ENCODE measurements at regions not wholly inside any gene's neighbourhood (a gene's known extent, or its start where the extent isn't known, plus 50 kb on each side); places are given as distances from the start of the nearest gene placed in this dataset.
"Not testable (repeated sequence)": the region's sequence is repeated elsewhere in the genome, so short reads cannot be mapped to it uniquely, and the experiment has no call there.

DNA sequence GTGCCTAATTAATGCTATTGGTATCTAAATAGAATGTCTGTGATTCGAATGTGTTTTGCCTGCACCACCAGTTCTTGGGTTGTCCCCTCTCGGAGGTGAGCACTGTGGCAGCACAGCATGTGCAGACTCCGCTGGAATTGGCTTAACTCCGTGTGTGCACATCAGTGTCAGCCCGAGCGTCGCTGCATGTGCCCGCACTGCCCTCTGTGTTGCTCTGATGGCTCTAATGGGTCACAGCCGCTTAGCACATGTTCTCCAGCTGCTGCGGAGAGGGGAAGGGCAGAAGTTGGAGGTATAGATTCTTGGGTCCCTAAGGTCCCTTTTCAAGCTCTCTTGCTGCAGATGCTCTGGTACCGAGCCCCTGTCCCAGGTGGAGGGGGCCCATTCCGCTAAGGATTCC lies 75.1 kb downstream of the CDRT15L2 start:
- H2BK5ac ChIP-seq (ENCODE audit: insufficient read length, low read length); H3K27me3 ChIP-seq (ENCODE audit: insufficient read depth, low read length); H3K4ac ChIP-seq (ENCODE audit: low read depth, low read length); H3K9me3 ChIP-seq (ENCODE audit: control insufficient read depth, low read depth, low read length); H3K79me2 ChIP-seq (ENCODE audit: insufficient read depth, low read length); H4K8ac ChIP-seq (replicated peaks; ENCODE audit: insufficient read length, low read depth, low read length); H2BK12ac ChIP-seq (ENCODE audit: insufficient read length, low read depth, low read length); H3K18ac ChIP-seq (ENCODE audit: insufficient read length, low read depth, low read length); H3T11ph ChIP-seq (ENCODE audit: low read length); H3K9me3 Mint-ChIP-seq; H3K79me1 ChIP-seq (ENCODE audit: insufficient read depth, low read depth, low read length, poor library complexity, severe bottlenecking); H2AK5ac ChIP-seq (ENCODE audit: insufficient read length, low read length); H3K36me3 Mint-ChIP-seq (ENCODE audit: insufficient read depth in 1 of 3, low read depth in 3 of 3); DNase-seq; H3K27ac Mint-ChIP-seq; H3K23ac ChIP-seq (ENCODE audit: insufficient read length, low read depth, low read length); H3K23me2 ChIP-seq (ENCODE audit: insufficient read length, low read depth, low read length, poor library complexity, severe bottlenecking); H4K20me1 ChIP-seq (ENCODE audit: control insufficient read depth, insufficient read depth, insufficient read length); H3K14ac ChIP-seq (ENCODE audit: insufficient read depth, low read length); H3K56ac ChIP-seq (ENCODE audit: insufficient read length, low read depth, low read length); H4K5ac ChIP-seq (ENCODE audit: insufficient read length, low read depth, low read length); H3K4me1 ChIP-seq (ENCODE audit: insufficient read depth, low read length); H2AFZ ChIP-seq (ENCODE audit: low read length); H4K91ac ChIP-seq (ENCODE audit: insufficient read length, low read depth, low read length); H3K4me2 ChIP-seq (ENCODE audit: insufficient read depth, insufficient read length, low read length); H2BK120ac ChIP-seq (ENCODE audit: low read depth, low read length, poor library complexity, severe bottlenecking); H2BK20ac ChIP-seq (ENCODE audit: low read depth, low read length, poor library complexity, severe bottlenecking); H2BK15ac ChIP-seq (ENCODE audit: low read depth, low read length); H3K4me3 Mint-ChIP-seq; H3K27ac ChIP-seq (ENCODE audit: insufficient read length, low read depth, low read length); H3K27me3 Mint-ChIP-seq (ENCODE audit: low read depth); H3K9ac ChIP-seq (ENCODE audit: extremely low read depth, insufficient read length, low read length): not testable (repeated sequence)
- H3K4me1 Mint-ChIP-seq = peaks cover 9 to 15% of the 10 kb centered on the region in 2 experiments
- no CpG with 5 or more reads among the region's 12 CpGs for WGBS (ENCODE audit: extremely low coverage, insufficient read length, low lambda C conversion rate)

DNA sequence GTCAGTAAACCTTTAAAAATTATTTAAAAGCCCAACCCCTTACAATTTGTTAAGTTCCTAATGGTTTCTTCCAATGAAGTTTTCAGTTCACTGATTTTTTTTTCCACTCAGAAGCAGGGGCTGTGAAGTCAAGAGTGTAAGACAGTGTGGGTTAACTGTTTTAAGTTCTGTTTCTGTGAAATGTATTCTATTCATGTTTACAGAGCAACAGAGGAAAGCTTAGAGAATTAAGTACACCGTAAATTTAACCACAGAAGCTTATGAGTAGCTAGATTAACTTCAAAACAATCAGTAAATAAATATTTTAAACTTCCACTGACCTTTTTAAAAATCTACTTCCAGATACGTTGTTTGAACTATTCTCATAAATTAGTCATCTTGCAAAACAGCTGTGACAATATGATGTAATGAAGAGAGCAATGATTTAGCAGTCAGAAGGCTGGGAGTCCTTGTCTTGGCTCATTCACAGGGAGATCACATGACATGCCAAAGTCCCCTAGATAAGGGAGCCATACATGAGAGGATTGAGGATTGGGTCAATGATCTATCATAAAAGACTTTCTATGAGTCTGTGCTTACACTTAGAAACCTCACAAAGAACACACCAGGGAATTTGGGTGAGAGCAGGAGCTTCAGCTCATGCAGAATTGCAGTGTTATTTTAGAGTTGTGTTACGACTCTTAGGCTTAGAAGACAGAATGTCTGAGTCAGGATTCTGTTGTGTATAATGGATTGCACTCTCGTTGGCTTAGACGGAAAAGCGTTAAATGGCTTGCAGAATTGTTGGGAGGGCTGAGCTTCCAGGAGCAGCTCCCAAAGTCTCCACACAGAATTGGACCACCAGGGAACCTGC lies 85.8 kb downstream of the CDRT15L2 start:
- H3K9ac ChIP-seq (ENCODE audit: extremely low read depth, insufficient read length, low read length); H3K4me3 Mint-ChIP-seq; H3K9me3 ChIP-seq (ENCODE audit: control insufficient read depth, low read depth, low read length); H3K27ac Mint-ChIP-seq; H3K27ac ChIP-seq (ENCODE audit: insufficient read length, low read depth, low read length); H2BK5ac ChIP-seq (ENCODE audit: insufficient read length, low read length); H3K56ac ChIP-seq (ENCODE audit: insufficient read length, low read depth, low read length); H2AK5ac ChIP-seq (ENCODE audit: insufficient read length, low read length); H3K14ac ChIP-seq (ENCODE audit: insufficient read depth, low read length); H4K5ac ChIP-seq (ENCODE audit: insufficient read length, low read depth, low read length); H3K27me3 Mint-ChIP-seq (ENCODE audit: low read depth); H3K4me2 ChIP-seq (ENCODE audit: insufficient read depth, insufficient read length, low read length); H3K79me1 ChIP-seq (ENCODE audit: insufficient read depth, low read depth, low read length, poor library complexity, severe bottlenecking); H3K9me3 Mint-ChIP-seq; H3K4me1 Mint-ChIP-seq; H2AFZ ChIP-seq (ENCODE audit: low read length); H4K91ac ChIP-seq (ENCODE audit: insufficient read length, low read depth, low read length); H2BK15ac ChIP-seq (ENCODE audit: low read depth, low read length); H2BK12ac ChIP-seq (ENCODE audit: insufficient read length, low read depth, low read length); H3T11ph ChIP-seq (ENCODE audit: low read length); H3K36me3 Mint-ChIP-seq (ENCODE audit: insufficient read depth in 1 of 3, low read depth in 3 of 3); H3K4ac ChIP-seq (ENCODE audit: low read depth, low read length); H3K23ac ChIP-seq (ENCODE audit: insufficient read length, low read depth, low read length); H2BK120ac ChIP-seq (ENCODE audit: low read depth, low read length, poor library complexity, severe bottlenecking); DNase-seq; H4K8ac ChIP-seq (replicated peaks; ENCODE audit: insufficient read length, low read depth, low read length); H3K27me3 ChIP-seq (ENCODE audit: insufficient read depth, low read length); H3K4me1 ChIP-seq (ENCODE audit: insufficient read depth, low read length); H3K23me2 ChIP-seq (ENCODE audit: insufficient read length, low read depth, low read length, poor library complexity, severe bottlenecking); H3K79me2 ChIP-seq (ENCODE audit: insufficient read depth, low read length); H3K18ac ChIP-seq (ENCODE audit: insufficient read length, low read depth, low read length); H2BK20ac ChIP-seq (ENCODE audit: low read depth, low read length, poor library complexity, severe bottlenecking); H4K20me1 ChIP-seq (ENCODE audit: control insufficient read depth, insufficient read depth, insufficient read length): not testable (repeated sequence)
- WGBS (ENCODE audit: extremely low coverage, insufficient read length, low lambda C conversion rate) = no CpG with 5 or more reads among the region's 6 CpGs

Measured in H9 (cell line).